Cardiac fibroblast (primary cell): ENCODE measurements at regions not wholly inside any gene's neighbourhood (a gene's known extent, or its start where the extent isn't known, plus 50 kb on each side); places are given as distances from the start of the nearest gene placed in this dataset.

Source experiments
- DNase-seq, 2 donors: peaks; one replicate each; pipeline versions ENCODE4 v3.0.0 to v3.0.0-alpha.2; 2010; ENCODE audit warnings: low read depth in 2 of 2
- H3K4me3 ChIP-seq, 2 donors: replicated peaks in 1 of 2; 1 replicate in 1 of 2; 2 replicates in 1 of 2; pipeline ENCODE4 v1.5.1; 2011; ENCODE audit warnings: low read depth in 2 of 2, low read length in 2 of 2, mild to moderate bottlenecking in 2 of 2, moderate library complexity in 1 of 2
- CTCF ChIP-seq: IDR thresholded peaks from one replicate; pipeline ENCODE4 v1.5.1; 2011; ENCODE audit warnings: low read depth, mild to moderate bottlenecking, low read length, inconsistent platforms

- peak; percentile 8 to 16 for DNase-seq
- no peak for TF ChIP-seq CTCF
- no peak overlapping the region for H3K4me3 ChIP-seq
Measured at GRCh38 chr1:82704966-82705365, 904.2 kb downstream of the ADGRL2 start.

GRCh38 chr1:82704393-82704792 is 903.7 kb downstream of the ADGRL2 start:
- H3K4me3 ChIP-seq: no peak overlapping the region
- TF ChIP-seq CTCF: no peak
- DNase-seq: peak in 1 of 2 donors; percentile 58

GRCh38 chr1:82703951-82704350 is 903.2 kb downstream of the ADGRL2 start:
- no peak for DNase-seq
- H3K4me3 ChIP-seq: no peak overlapping the region
- TF ChIP-seq CTCF: no peak

- no peak for DNase-seq
- H3K4me3 ChIP-seq: no peak overlapping the region
- TF ChIP-seq CTCF: no peak
Measured at GRCh38 chr1:82700476-82700875, 899.7 kb downstream of the ADGRL2 start.

GRCh38 chr1:82697965-82698364 is 897.2 kb downstream of the ADGRL2 start:
- TF ChIP-seq CTCF: no peak
- H3K4me3 ChIP-seq: no peak overlapping the region
- no peak for DNase-seq

GRCh38 chr1:82695443-82695842 is 894.7 kb downstream of the ADGRL2 start:
- H3K4me3 ChIP-seq: no peak overlapping the region
- no peak for TF ChIP-seq CTCF
- peak; percentile 28 to 57 for DNase-seq

- DNase-seq: no peak
- no peak for TF ChIP-seq CTCF
- H3K4me3 ChIP-seq: no peak overlapping the region
Measured at GRCh38 chr1:82690411-82690810, 889.7 kb downstream of the ADGRL2 start.
